ENCODE measurements at regions not wholly inside any gene's neighbourhood (a gene's known extent, or its start where the extent isn't known, plus 50 kb on each side); places are given as distances from the start of the nearest gene placed in this dataset.
"Not testable (repeated sequence)": the region's sequence is repeated elsewhere in the genome, so short reads cannot be mapped to it uniquely, and the experiment has no call there.

- DNase-seq, result no peak
Observed at GRCh38 chr4:81314897-81315470, 100.0 kb upstream of the PRKG2 start.

- DNase-seq, result peak; percentile 48 to 61
Observed at GRCh38 chr4:81314196-81314896, 99.3 kb upstream of the PRKG2 start.

GRCh38 chr4:81307991-81308390 lies 93.0 kb upstream of the PRKG2 start:
- DNase-seq, result peak; percentile 75 to 86

- DNase-seq, result no peak
Observed at GRCh38 chr4:81304871-81305270, 89.8 kb upstream of the PRKG2 start.

- not testable (repeated sequence) for DNase-seq
Observed at GRCh38 chr4:81300352-81300751, 85.3 kb upstream of the PRKG2 start.

GRCh38 chr4:81290813-81291212 lies 75.8 kb upstream of the PRKG2 start:
- DNase-seq, result no peak

- DNase-seq, result no peak
Observed at GRCh38 chr4:81287101-81287500, 72.1 kb upstream of the PRKG2 start.

GRCh38 chr4:81282131-81282530 lies 67.1 kb upstream of the PRKG2 start:
- no peak for DNase-seq

GRCh38 chr4:81274460-81274859 lies 59.4 kb upstream of the PRKG2 start:
- no peak for DNase-seq

GRCh38 chr4:81272671-81273070 lies 57.6 kb upstream of the PRKG2 start:
- DNase-seq, result no peak

All from NCI-H524 (cell line).